ENCODE measurements at regions not wholly inside any gene's neighbourhood (a gene's known extent, or its start where the extent isn't known, plus 50 kb on each side); places are given as distances from the start of the nearest gene placed in this dataset.

DNA sequence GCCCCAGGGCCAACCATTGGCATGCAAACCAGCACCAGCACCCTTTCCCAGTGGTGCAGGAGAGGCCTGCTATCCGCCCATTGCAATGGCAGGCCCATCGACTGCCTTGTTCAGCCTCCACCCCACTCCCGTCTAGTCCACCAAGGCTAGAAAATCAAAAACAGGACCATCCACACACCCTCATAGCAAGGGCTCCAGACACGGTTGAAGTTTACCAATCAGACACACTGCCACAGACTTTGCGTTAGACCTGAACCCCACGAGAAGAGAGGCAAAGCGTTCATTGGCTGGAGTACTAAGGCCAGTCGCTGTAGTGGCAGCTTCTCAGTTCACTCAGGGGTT is 95.3 kb upstream of the TEX51 start:
- Mint-ChIP-seq H3K9me3 (no peaks in the 10 kb centered on the region), H3K4me3 (no peak overlapping the region), H3K4me1 (ENCODE audit: low read depth) (no peaks in the 10 kb centered on the region), H3K27ac (no peak overlapping the region), H3K36me3 (ENCODE audit: low read depth) (no peaks in the 10 kb centered on the region), H3K27me3 (peaks cover 2% of the 10 kb centered on the region)
- ChIA-PET CTCF (no interaction called here), POLR2A (no interaction called here)
- TF ChIP-seq, protein P1, sequence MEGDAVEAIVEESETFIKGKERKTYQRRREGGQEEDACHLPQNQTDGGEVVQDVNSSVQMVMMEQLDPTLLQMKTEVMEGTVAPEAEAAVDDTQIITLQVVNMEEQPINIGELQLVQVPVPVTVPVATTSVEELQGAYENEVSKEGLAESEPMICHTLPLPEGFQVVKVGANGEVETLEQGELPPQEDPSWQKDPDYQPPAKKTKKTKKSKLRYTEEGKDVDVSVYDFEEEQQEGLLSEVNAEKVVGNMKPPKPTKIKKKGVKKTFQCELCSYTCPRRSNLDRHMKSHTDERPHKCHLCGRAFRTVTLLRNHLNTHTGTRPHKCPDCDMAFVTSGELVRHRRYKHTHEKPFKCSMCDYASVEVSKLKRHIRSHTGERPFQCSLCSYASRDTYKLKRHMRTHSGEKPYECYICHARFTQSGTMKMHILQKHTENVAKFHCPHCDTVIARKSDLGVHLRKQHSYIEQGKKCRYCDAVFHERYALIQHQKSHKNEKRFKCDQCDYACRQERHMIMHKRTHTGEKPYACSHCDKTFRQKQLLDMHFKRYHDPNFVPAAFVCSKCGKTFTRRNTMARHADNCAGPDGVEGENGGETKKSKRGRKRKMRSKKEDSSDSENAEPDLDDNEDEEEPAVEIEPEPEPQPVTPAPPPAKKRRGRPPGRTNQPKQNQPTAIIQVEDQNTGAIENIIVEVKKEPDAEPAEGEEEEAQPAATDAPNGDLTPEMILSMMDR (IDR thresholded peaks at IDR 0.05), result no peak
- intact Hi-C loops (cut with micrococcal nuclease), result no loop called here
- no peak for DNase-seq
- no peak for ATAC-seq

- Mint-ChIP-seq H3K4me1 (ENCODE audit: low read depth) (no peaks in the 10 kb centered on the region), H3K36me3 (ENCODE audit: low read depth) (no peaks in the 10 kb centered on the region), H3K27me3 (peaks cover 2% of the 10 kb centered on the region), H3K4me3 (no peak overlapping the region), H3K9me3 (no peaks in the 10 kb centered on the region), H3K27ac (no peak overlapping the region)
- intact Hi-C loops (cut with micrococcal nuclease), result no loop called here
- ATAC-seq (no peak), DNase-seq (no peak)
- TF ChIP-seq, protein P1 (IDR thresholded peaks at IDR 0.05), result no peak
- ChIA-PET POLR2A (no interaction called here), CTCF (no interaction called here)
Measured at GRCh38 chr2:126804347-126804746, 94.3 kb upstream of the TEX51 start.

GRCh38 chr2:126808929-126809328 is 89.8 kb upstream of the TEX51 start:
- TF ChIP-seq, protein P1 (IDR thresholded peaks at IDR 0.05), result no peak
- no peak overlapping the region for H3K27ac Mint-ChIP-seq
- intact Hi-C loops (cut with micrococcal nuclease), result no loop called here
- H3K4me1 Mint-ChIP-seq (ENCODE audit: low read depth), result no peaks in the 10 kb centered on the region
- ChIA-PET CTCF (no interaction called here), POLR2A (no interaction called here)
- H3K36me3 Mint-ChIP-seq (ENCODE audit: low read depth), result no peaks in the 10 kb centered on the region
- H3K4me3 Mint-ChIP-seq, result no peak overlapping the region
- H3K27me3 Mint-ChIP-seq, result peaks cover 7% of the 10 kb centered on the region
- DNase-seq (no peak), ATAC-seq (no peak)
- H3K9me3 Mint-ChIP-seq, result no peaks in the 10 kb centered on the region

DNA sequence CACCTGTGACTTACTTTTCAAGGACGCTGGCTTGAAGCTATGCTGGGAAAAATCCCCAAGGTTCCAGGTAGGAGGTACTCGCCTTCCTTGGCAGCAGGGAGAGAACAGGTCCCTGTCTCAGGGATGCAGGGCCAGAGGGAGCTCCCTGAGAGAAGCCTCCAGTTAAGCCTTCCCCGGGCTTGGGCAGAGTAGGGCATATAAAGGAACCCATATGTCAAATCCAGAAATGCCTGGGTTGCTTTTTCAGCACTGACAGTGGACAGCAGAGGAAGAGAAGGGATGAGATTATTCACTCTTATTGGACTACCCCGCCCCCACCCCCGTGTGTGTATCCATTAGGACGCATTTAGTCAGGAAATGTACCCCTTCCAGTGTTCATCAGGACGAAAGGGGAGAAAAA is 89.3 kb upstream of the TEX51 start:
- intact Hi-C loops (cut with micrococcal nuclease), result no loop called here
- no peak overlapping the region for H3K4me3 Mint-ChIP-seq
- H3K9me3 Mint-ChIP-seq, result no peaks in the 10 kb centered on the region
- TF ChIP-seq, protein P1 (IDR thresholded peaks at IDR 0.05), result no peak
- ChIA-PET POLR2A (no interaction called here), CTCF (no interaction called here)
- H3K36me3 Mint-ChIP-seq (ENCODE audit: low read depth), result no peaks in the 10 kb centered on the region
- DNase-seq, result no peak
- ATAC-seq, result no peak
- H3K4me1 Mint-ChIP-seq (ENCODE audit: low read depth), result no peaks in the 10 kb centered on the region
- no peak overlapping the region for H3K27ac Mint-ChIP-seq
- H3K27me3 Mint-ChIP-seq, result peaks cover 10% of the 10 kb centered on the region

GRCh38 chr2:126810001-126810400 is 88.7 kb upstream of the TEX51 start:
- ChIA-PET POLR2A (no interaction called here), CTCF (no interaction called here)
- no peak for DNase-seq
- TF ChIP-seq, protein P1 (IDR thresholded peaks at IDR 0.05), result no peak
- ATAC-seq, result no peak
- no peak overlapping the region for H3K27ac Mint-ChIP-seq
- no peak overlapping the region for H3K4me3 Mint-ChIP-seq
- no peaks in the 10 kb centered on the region for H3K4me1 Mint-ChIP-seq (ENCODE audit: low read depth)
- intact Hi-C loops (cut with micrococcal nuclease), result no loop called here
- H3K27me3 Mint-ChIP-seq, result peaks cover 13% of the 10 kb centered on the region
- H3K9me3 Mint-ChIP-seq, result no peaks in the 10 kb centered on the region
- H3K36me3 Mint-ChIP-seq (ENCODE audit: low read depth), result no peaks in the 10 kb centered on the region
